ENCODE measurements at regions not wholly inside any gene's neighbourhood (a gene's known extent, or its start where the extent isn't known, plus 50 kb on each side); places are given as distances from the start of the nearest gene placed in this dataset.

- ATAC-seq = peak; percentile 90
- no TSS peak for BruUV-seq (replicated peaks)
These were observed 111.8 kb downstream of the HMHB1 start for GRCh38 chr5:143923634-143924266.

More at GRCh38 chr5:143923634-143924266, 111.8 kb downstream of the HMHB1 start:
- Histone ChIP-seq H3K9me3 (replicated peaks; ENCODE audit: control insufficient read depth, insufficient read depth, low read length) (no peaks in the 10 kb centered on the region), H3K79me2 (ENCODE audit: control insufficient read depth, insufficient read depth, low read length) (no peaks in the 10 kb centered on the region), H2AFZ (ENCODE audit: control insufficient read depth, low read depth, low read length) (no peak overlapping the region), H3K36me3 (ENCODE audit: control insufficient read depth in 2 of 2, insufficient read depth in 2 of 2, low read length in 1 of 2) (no peaks in the 10 kb centered on the region), H4K20me1 (ENCODE audit: control insufficient read depth, insufficient read depth) (no peaks in the 10 kb centered on the region), H3K27me3 (replicated peaks in 1 of 2; ENCODE audit: control insufficient read depth in 2 of 2, insufficient read depth in 2 of 2, low read length in 1 of 2) (no peaks in the 10 kb centered on the region), H3K27ac (ENCODE audit: control insufficient read depth, insufficient read depth) (no peak overlapping the region), H3K9ac (ENCODE audit: control insufficient read depth, insufficient read depth, low read length) (no peak overlapping the region), H3K4me2 (ENCODE audit: control insufficient read depth, insufficient read depth) (no peak overlapping the region), H3K4me3 (no peak overlapping the region), H3K4me1 (ENCODE audit: control insufficient read depth, insufficient read depth, low read length) (no peaks in the 10 kb centered on the region)
- intact Hi-C loops (cut with micrococcal nuclease; ENCODE audit: unreplicated experiment) (no loop called here), in situ Hi-C loops (cut with MboI) (no loop called here)
- 24% methylated on average over 6 of the region's 6 CpGs for WGBS (ENCODE audit: insufficient coverage, insufficient replicate concordance, low lambda C conversion rate, missing lambda C conversion rate)
- RAD21 ChIA-PET (ENCODE audit: unreplicated experiment) = interaction anchor here (1.2 kb wide), 1 partner anchor 44 kb away, joined by 5 read pairs; no protein-coding TSS in a partner anchor
- TF ChIP-seq PBX3 (IDR thresholded peaks at IDR 0.05; ENCODE audit: insufficient replicate concordance, low read depth, low read length) = no peak
- TF ChIP-seq ZBTB4 (CRISPR knock-in tag; IDR thresholded peaks at IDR 0.05) = no peak
- no peak for TF ChIP-seq DPF2 (IDR thresholded peaks at IDR 0.05)
- TF ChIP-seq CREB1 (IDR thresholded peaks at IDR 0.05; ENCODE audit: low read depth) = no peak
- no peak for TF ChIP-seq ATF2 (IDR thresholded peaks at IDR 0.05; ENCODE audit: low read length)
- TF ChIP-seq CBFB (IDR thresholded peaks at IDR 0.05; ENCODE audit: low read depth) = no peak
- TF ChIP-seq HDAC6 (IDR thresholded peaks at IDR 0.05; ENCODE audit: unreplicated experiment) = no peak
- TF ChIP-seq WRNIP1 (IDR thresholded peaks at IDR 0.05; ENCODE audit: borderline replicate concordance, low read depth, low read length) = no peak
- FAIRE-seq (peak; percentile 76), DNase-seq (ENCODE audit: low read depth, low spot score) (no peak)
- SMC1A ChIA-PET (ENCODE audit: uncharacterized antibody, unreplicated experiment) = interaction anchor here (1.1 to 1.9 kb wide), 2 partner anchors 16 to 55 kb away, joined by 4 to 7 read pairs; no protein-coding TSS in a partner anchor
- CTCF ChIA-PET = interaction anchor here (1.0 kb wide), 1 partner anchor 44 kb away, joined by 3 read pairs; no protein-coding TSS in a partner anchor
- POLR2A ChIA-PET = no interaction called here

Data from GM12878 (cell line).